SK-N-SH treated with all-trans-retinoic acid at 6 μM for 48 hours (cell line): ENCODE measurements at regions not wholly inside any gene's neighbourhood (a gene's known extent, or its start where the extent isn't known, plus 50 kb on each side); places are given as distances from the start of the nearest gene placed in this dataset.
"Not testable (repeated sequence)": the region's sequence is repeated elsewhere in the genome, so short reads cannot be mapped to it uniquely, and the experiment has no call there.

Source experiments
- ATAC-seq: fragments of 200-7000 bp; cut with Tn5 transposase; 3 replicates; pipeline ENCODE4 v1.9.1; 2020; ENCODE audit warnings: mild to moderate bottlenecking, moderate library complexity
- ARNTL ChIP-seq: fragments of 450-650 bp; formaldehyde crosslinking; IDR thresholded peaks from 2 replicates; pipeline ENCODE4 v1.5.0; 2020; ENCODE audit warnings: low read depth, mild to moderate bottlenecking, moderate library complexity, borderline replicate concordance
- BACH2 ChIP-seq: fragments of 250-450 bp; sonication (Bioruptor Pico); IDR thresholded peaks from 2 replicates; pipeline ENCODE4 v1.9.0; 2021; ENCODE audit warnings: mild to moderate bottlenecking, borderline replicate concordance
- CSRNP3 ChIP-seq: fragments of 250-450 bp; sonication (Bioruptor Pico); IDR thresholded peaks from 2 replicates; pipeline ENCODE4 v1.5.1; 2021; ENCODE audit warnings: mild to moderate bottlenecking, moderate library complexity
- ESRRG ChIP-seq: fragments of 250-450 bp; sonication (Bioruptor Pico); IDR thresholded peaks from 2 replicates; pipeline ENCODE4 v1.6.1; 2021; ENCODE audit warnings: mild to moderate bottlenecking
- POU6F1 ChIP-seq: fragments of 250-450 bp; sonication (Bioruptor Pico); IDR thresholded peaks from 2 replicates; pipeline ENCODE4 v1.8.0; 2021; ENCODE audit warnings: low read depth, mild to moderate bottlenecking, moderate library complexity, borderline replicate concordance
- PPARA ChIP-seq: fragments of 250-450 bp; sonication (Bioruptor Pico); IDR thresholded peaks from 2 replicates; pipeline ENCODE4 v1.5.0; 2020; ENCODE audit warnings: mild to moderate bottlenecking, borderline replicate concordance
- RARB ChIP-seq: fragments of 250-450 bp; sonication (Bioruptor Pico); IDR thresholded peaks from 2 replicates; pipeline ENCODE4 v1.8.0; 2021; ENCODE audit warnings: mild to moderate bottlenecking, moderate library complexity
- SNAI2 ChIP-seq: fragments of 250-450 bp; sonication (Bioruptor Pico); IDR thresholded peaks from 2 replicates; pipeline ENCODE4 v1.5.0; 2020; ENCODE audit warnings: mild to moderate bottlenecking, moderate library complexity
- TCF4 ChIP-seq: fragments of 250-450 bp; sonication (Bioruptor Pico); IDR thresholded peaks from 2 replicates; pipeline ENCODE4 v1.8.0; 2021; ENCODE audit warnings: mild to moderate bottlenecking, moderate library complexity, borderline replicate concordance
- TOX ChIP-seq: fragments of 250-450 bp; sonication (Bioruptor Pico); IDR thresholded peaks from 2 replicates; pipeline ENCODE4 v1.8.0; 2021; ENCODE audit warnings: mild to moderate bottlenecking, moderate library complexity, borderline replicate concordance
- TSHZ2 ChIP-seq: fragments of 250-450 bp; sonication (Bioruptor Pico); IDR thresholded peaks from 2 replicates; pipeline ENCODE4 v1.5.0; 2020; ENCODE audit warnings: mild to moderate bottlenecking, moderate library complexity
- ZC3H10 ChIP-seq: fragments of 250-450 bp; sonication (Bioruptor Pico); IDR thresholded peaks from 2 replicates; pipeline ENCODE4 v1.5.1; 2021; ENCODE audit warnings: mild to moderate bottlenecking, moderate library complexity
- ZFP3 ChIP-seq: fragments of 250-450 bp; sonication (Bioruptor Pico); IDR thresholded peaks from 2 replicates; pipeline ENCODE4 v1.5.0; 2020; ENCODE audit warnings: mild to moderate bottlenecking, moderate library complexity
- ZFP30 ChIP-seq: fragments of 450-650 bp; formaldehyde crosslinking; IDR thresholded peaks from 2 replicates; pipeline ENCODE4 v1.5.0; 2022; ENCODE audit warnings: mild to moderate bottlenecking, moderate library complexity
- ZNF565 ChIP-seq: fragments of 450-650 bp; formaldehyde crosslinking; conservative IDR thresholded peaks from 2 replicates; pipeline ENCODE4 v1.5.0; 2020; ENCODE audit warnings: low read depth, mild to moderate bottlenecking, moderate library complexity

DNA sequence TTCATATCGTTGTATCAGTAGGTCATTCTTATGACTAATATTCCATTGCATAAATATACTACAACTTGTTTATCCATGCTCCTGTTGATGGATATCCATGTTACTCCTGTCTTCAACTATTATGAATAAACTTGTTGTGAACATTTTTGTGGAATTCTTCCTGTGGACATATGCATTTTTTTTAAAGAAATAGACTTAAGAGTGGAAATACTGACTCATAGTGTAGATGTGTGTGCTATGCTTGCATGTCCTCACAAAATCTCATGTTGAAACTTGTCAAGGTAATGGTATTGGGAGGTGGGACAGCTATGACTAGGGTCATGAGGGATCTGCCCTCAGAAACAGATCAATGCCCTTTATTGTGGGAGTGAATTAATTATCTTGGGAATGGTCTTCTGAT lies 240.5 kb upstream of the PRSS58 start:
- ATAC-seq: no peak
- TF ChIP-seq PPARA (CRISPR knock-in tag) (no peak), BACH2 (CRISPR knock-in tag) (no peak)

- no peak for TF ChIP-seq CSRNP3 (CRISPR knock-in tag)
- no peak for TF ChIP-seq POU6F1 (CRISPR knock-in tag)
- TF ChIP-seq ZFP30 (CRISPR knock-in tag): no peak
- no peak for TF ChIP-seq SNAI2 (CRISPR knock-in tag)
- no peak for TF ChIP-seq ARNTL (CRISPR knock-in tag)
- no peak for TF ChIP-seq ZC3H10 (CRISPR knock-in tag)
- no peak for TF ChIP-seq ESRRG (CRISPR knock-in tag)
- peak; percentile 84 for ATAC-seq
Measured at GRCh38 chr7:142496545-142496991, 238.7 kb upstream of the PRSS58 start.

DNA sequence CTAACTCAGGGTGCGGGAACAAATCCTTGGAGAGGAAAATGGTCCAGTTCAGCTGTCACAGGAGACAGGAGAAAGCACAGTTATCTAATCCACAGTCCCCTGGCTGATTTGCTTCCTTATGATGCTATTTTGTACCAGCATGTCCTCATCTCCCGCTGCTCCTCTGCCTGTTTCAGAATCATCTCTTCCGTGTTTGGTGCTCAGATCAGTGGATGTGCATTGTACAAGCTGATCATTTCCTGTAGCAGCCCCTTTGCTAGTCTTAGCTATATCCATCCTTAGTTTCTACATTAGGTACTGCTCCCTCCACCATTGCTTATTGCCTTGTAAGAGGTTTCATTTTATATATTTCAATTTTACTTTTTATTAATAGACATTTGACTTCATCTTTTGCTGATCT lies 238.0 kb upstream of the PRSS58 start:
- ATAC-seq: not testable (repeated sequence)

DNA sequence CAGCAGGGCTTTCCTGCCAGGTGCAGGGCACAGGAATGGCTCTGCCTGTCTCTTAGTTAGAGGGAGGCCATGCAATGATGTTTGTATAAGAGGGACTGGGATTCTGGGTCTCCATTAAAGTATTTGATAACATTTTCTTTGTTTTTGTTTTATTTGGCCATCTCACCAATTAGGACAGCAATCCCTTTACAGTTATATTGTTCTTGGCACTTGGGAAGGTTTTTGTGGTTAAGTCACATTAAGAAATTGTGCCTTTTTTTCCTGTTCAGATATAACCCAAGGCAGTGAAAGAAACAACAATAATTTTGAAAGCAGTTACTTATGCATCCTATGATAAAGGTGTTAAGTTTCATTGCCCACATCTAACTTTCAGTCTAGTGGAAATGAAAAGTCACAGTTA lies 237.4 kb upstream of the PRSS58 start:
- not testable (repeated sequence) for ATAC-seq

- TF ChIP-seq ZFP3 (CRISPR knock-in tag) (no peak), TSHZ2 (CRISPR knock-in tag) (no peak), ZFP30 (CRISPR knock-in tag) (no peak)
Measured at GRCh38 chr7:142494021-142494420, 236.2 kb upstream of the PRSS58 start.

DNA sequence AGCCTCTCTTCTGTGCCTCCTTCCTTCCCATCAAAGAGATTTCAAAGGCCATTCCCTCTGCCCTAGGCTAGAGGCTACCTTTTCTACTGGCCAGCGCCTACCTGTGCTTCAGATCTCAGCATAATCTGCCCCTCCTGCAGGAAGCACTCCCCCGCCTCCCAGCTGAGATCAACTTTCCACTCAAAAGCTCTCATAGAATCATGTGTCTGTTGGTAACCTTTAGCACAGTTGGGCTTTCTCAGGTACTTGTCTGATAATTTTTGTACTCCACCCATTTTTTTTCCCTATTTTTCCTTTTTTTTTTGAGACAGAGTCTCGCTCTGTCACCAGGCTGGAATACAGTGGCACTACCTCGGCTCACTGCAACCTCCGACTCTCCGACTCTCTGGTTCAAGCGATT lies 231.0 kb upstream of the PRSS58 start:
- no peak for TF ChIP-seq TSHZ2 (CRISPR knock-in tag)
- TF ChIP-seq ARNTL (CRISPR knock-in tag): no peak
- TF ChIP-seq ESRRG (CRISPR knock-in tag): no peak
- TF ChIP-seq TOX (CRISPR knock-in tag): no peak
- TF ChIP-seq TCF4: no peak
- no peak for TF ChIP-seq ZC3H10 (CRISPR knock-in tag)
- TF ChIP-seq POU6F1 (CRISPR knock-in tag): no peak
- no peak for TF ChIP-seq ZNF565 (CRISPR knock-in tag)
- no peak for TF ChIP-seq ZFP3 (CRISPR knock-in tag)
- TF ChIP-seq RARB (CRISPR knock-in tag): no peak
- ATAC-seq: no peak

More at GRCh38 chr7:142494021-142494420, 236.2 kb upstream of the PRSS58 start:
- ATAC-seq: no peak
